B cell (primary cell): ENCODE measurements at regions not wholly inside any gene's neighbourhood (a gene's known extent, or its start where the extent isn't known, plus 50 kb on each side); places are given as distances from the start of the nearest gene placed in this dataset.

Experiments used
- ATAC-seq: fragments of 200-7000 bp; cut with Tn5 transposase; one replicate; pipeline ENCODE4 v1.10.0; 2021; ENCODE audit warnings: low read depth, mild to moderate bottlenecking, moderate number of reproducible peaks, moderate library complexity
- CTCF ChIA-PET: fragments of 350-600 bp; sonication (Branson Sonifier 250); formaldehyde crosslinking; loops from one replicate; lab custom pipeline; 2021; ENCODE audit warnings: antibody characterized with exemption, inconsistent platforms; lab: Charles Lee
- POLR2A ChIA-PET: fragments of 350-600 bp; sonication (Branson Sonifier 250); formaldehyde crosslinking; loops from one replicate; lab custom pipeline; 2021; ENCODE audit warnings: antibody characterized with exemption; lab: Charles Lee
- DNase-seq: peaks from one replicate; pipeline ENCODE4 v3.0.0; 2013
- H2AFZ ChIP-seq: 2 replicates; pipeline ENCODE4 v1.6.1; 2012; ENCODE audit warnings: mild to moderate bottlenecking, low read depth, low read length; ENCODE audit not compliant: insufficient read depth, poor library complexity, severe bottlenecking
- H3K27ac ChIP-seq, 2 donors: 1 replicate in 1 of 2; 2 replicates in 1 of 2; pipeline ENCODE4 v1.5.1; 2012 to 2013; ENCODE audit warnings: low read length in 2 of 2, mild to moderate bottlenecking in 2 of 2, moderate library complexity in 1 of 2
- H3K27me3 ChIP-seq, 4 experiments: fragments of 200-600 bp in 1 of 4; sonication (generic) in 1 of 4; replicated peaks in 1 of 4; 1 replicate in 2 of 4; 2 replicates in 2 of 4; pipeline versions ENCODE4 v1.6.1 to v1.7.0; 2013 to 2016; ENCODE audit warnings: low read length in 3 of 4, mild to moderate bottlenecking in 2 of 4, mixed read lengths in 1 of 4, moderate library complexity in 1 of 4; ENCODE audit not compliant: insufficient read depth in 4 of 4, control insufficient read depth in 3 of 4; ENCODE audit errors: control extremely low read depth in 1 of 4
- H3K36me3 ChIP-seq, 2 experiments: replicated peaks in 1 of 2; 1 replicate in 1 of 2; 2 replicates in 1 of 2; pipeline versions ENCODE4 v1.6.1 to v1.7.1; 2013; ENCODE audit warnings: low read length in 1 of 2; ENCODE audit not compliant: insufficient read depth in 2 of 2, control insufficient read depth in 1 of 2; ENCODE audit errors: control extremely low read depth in 1 of 2, extremely low read depth in 1 of 2
- H3K4me1 ChIP-seq, 2 donors: fragments of 200-600 bp in 1 of 2; sonication (generic) in 1 of 2; 1 replicate in 1 of 2; 2 replicates in 1 of 2; pipeline versions ENCODE4 v1.5.1 to v1.6.1; 2013 to 2017; ENCODE audit warnings: low read length in 2 of 2; ENCODE audit not compliant: control insufficient read depth in 2 of 2, insufficient read depth in 2 of 2
- H3K4me2 ChIP-seq: replicated peaks from 2 replicates; pipeline ENCODE3; 2012; ENCODE audit warnings: mild to moderate bottlenecking, low read depth, low read length; ENCODE audit not compliant: poor library complexity, severe bottlenecking
- H3K4me3 ChIP-seq, 5 experiments: fragments of 200-600 bp in 1 of 5; sonication (generic) in 1 of 5; 1 replicate in 3 of 5; 2 replicates in 2 of 5; pipeline versions ENCODE4 v1.5.1 to v1.7.0; 2011 to 2016; ENCODE audit warnings: low read length in 4 of 5, mild to moderate bottlenecking in 4 of 5, low read depth in 2 of 5, control low read depth in 1 of 5, moderate library complexity in 1 of 5; ENCODE audit not compliant: insufficient read depth in 1 of 5; ENCODE audit errors: control extremely low read depth in 1 of 5, extremely low read depth in 1 of 5
- H3K79me2 ChIP-seq: fragments of 200-600 bp; sonication (generic); one replicate; pipeline ENCODE4 v1.6.0; 2016; ENCODE audit warnings: low read length; ENCODE audit not compliant: control insufficient read depth, insufficient read depth
- H3K9ac ChIP-seq: fragments of 200-600 bp; sonication (generic); 2 replicates; pipeline ENCODE4 v1.6.1; 2017; ENCODE audit warnings: mild to moderate bottlenecking, low read length, moderate library complexity
- H3K9me3 ChIP-seq, 3 donors: one replicate each; pipeline versions ENCODE4 v1.6.1 to v1.7.1; 2013; ENCODE audit warnings: low read length in 2 of 3; ENCODE audit not compliant: control insufficient read depth in 2 of 3, insufficient read depth in 1 of 3; ENCODE audit errors: control extremely low read depth in 1 of 3
- H4K20me1 ChIP-seq: 2 replicates; pipeline ENCODE4 v1.6.0; 2012; ENCODE audit warnings: mild to moderate bottlenecking, low read length; ENCODE audit not compliant: insufficient read depth, control insufficient read depth, poor library complexity, severe bottlenecking
- H3K27ac Mint-ChIP-seq: one replicate; pipeline ENCODE4 v1.8.0; 2021; ENCODE audit warnings: mixed read lengths
- H3K27me3 Mint-ChIP-seq: one replicate; pipeline ENCODE4 v1.8.0; 2021; ENCODE audit warnings: mixed read lengths
- H3K4me1 Mint-ChIP-seq: one replicate; pipeline ENCODE4 v1.8.0; 2021; ENCODE audit warnings: mixed read lengths
- H3K4me3 Mint-ChIP-seq: one replicate; pipeline ENCODE4 v1.8.0; 2021; ENCODE audit warnings: mixed read lengths
- H3K9me3 Mint-ChIP-seq: one replicate; pipeline ENCODE4 v1.8.0; 2022; ENCODE audit warnings: mixed read lengths; ENCODE audit not compliant: insufficient read depth
- EZH2 ChIP-seq: IDR thresholded peaks from 2 replicates; pipeline ENCODE4 v1.6.1; 2012; ENCODE audit warnings: borderline replicate concordance, low read depth, mild to moderate bottlenecking, moderate library complexity, low read length; ENCODE audit not compliant: insufficient read depth, poor library complexity, severe bottlenecking
- WGBS: methylation state at CpG from one replicate; pipeline ENCODE4 v1.1.5; 2013; ENCODE audit warnings: missing lambda C conversion rate; ENCODE audit not compliant: insufficient coverage; 5-methylcytosine and 5-hydroxymethylcytosine counted together
- intact Hi-C: fragments of 100-400 bp; cut with micrococcal nuclease; formaldehyde crosslinking; loops from one replicate; pipeline ENCODE4 v1.10.0; 2022
- TF ChIP-seq, protein P1 (sequence below): fragments of 200-600 bp; IDR thresholded peaks from one replicate; pipeline ENCODE4 v1.8.0; 2022; ENCODE audit warnings: antibody characterized with exemption, mild to moderate bottlenecking

DNA sequence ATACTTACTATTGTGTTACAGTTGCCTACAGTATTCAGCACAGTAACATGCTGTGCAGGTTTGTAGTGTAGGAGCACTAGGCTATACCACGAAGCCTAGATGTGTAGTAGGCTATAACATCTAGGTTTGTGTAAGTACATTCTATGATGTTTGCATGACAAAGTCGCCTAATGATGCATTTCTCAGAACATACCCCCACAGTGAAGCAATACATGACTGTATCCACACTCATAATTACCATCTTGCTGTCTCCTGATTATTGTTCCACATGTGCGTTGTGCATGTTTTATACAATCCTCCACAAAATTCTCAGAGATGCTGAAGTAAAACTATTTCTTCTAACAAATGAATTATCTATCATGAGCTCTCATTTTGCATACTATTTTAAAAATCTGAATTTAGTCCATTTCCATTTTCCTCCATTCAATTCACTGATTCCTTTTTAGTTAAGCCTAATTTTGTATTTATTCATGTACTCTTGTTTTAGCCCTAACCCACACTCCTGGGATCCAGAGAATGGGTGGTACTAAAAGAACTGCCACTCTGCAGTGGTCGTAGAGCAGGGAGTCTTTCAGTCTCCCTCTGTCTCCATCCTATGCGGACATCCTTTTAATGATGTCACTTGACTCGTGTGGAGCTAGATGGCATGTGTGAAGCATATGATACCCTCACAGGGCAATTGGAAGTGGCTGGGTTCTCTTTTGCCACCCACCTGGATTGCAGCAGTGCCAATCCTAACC is 67.6 kb upstream of the CAV2 start:
- Histone ChIP-seq H3K9ac (no peak overlapping the region), H3K27me3 (no peaks in the 10 kb centered on the region), H3K4me1 (no peaks in the 10 kb centered on the region), H3K9me3 (no peaks in the 10 kb centered on the region), H4K20me1 (no peaks in the 10 kb centered on the region), H3K36me3 (no peaks in the 10 kb centered on the region), H3K4me2 (no peak overlapping the region), H3K79me2 (no peaks in the 10 kb centered on the region), H2AFZ (no peak overlapping the region), H3K27ac (no peak overlapping the region), H3K4me3 (no peak overlapping the region)
- Mint-ChIP-seq H3K27me3 (peaks cover 12% of the 10 kb centered on the region), H3K4me1 (no peaks in the 10 kb centered on the region), H3K9me3 (no peaks in the 10 kb centered on the region), H3K4me3 (no peak overlapping the region), H3K27ac (no peak overlapping the region)
- ATAC-seq (no peak), DNase-seq (no peak)
- CTCF ChIA-PET, result no interaction called here
- WGBS, result 100% methylated on average over 3 of the region's 6 CpGs
- intact Hi-C loops, result no loop called here
- TF ChIP-seq, protein P1, sequence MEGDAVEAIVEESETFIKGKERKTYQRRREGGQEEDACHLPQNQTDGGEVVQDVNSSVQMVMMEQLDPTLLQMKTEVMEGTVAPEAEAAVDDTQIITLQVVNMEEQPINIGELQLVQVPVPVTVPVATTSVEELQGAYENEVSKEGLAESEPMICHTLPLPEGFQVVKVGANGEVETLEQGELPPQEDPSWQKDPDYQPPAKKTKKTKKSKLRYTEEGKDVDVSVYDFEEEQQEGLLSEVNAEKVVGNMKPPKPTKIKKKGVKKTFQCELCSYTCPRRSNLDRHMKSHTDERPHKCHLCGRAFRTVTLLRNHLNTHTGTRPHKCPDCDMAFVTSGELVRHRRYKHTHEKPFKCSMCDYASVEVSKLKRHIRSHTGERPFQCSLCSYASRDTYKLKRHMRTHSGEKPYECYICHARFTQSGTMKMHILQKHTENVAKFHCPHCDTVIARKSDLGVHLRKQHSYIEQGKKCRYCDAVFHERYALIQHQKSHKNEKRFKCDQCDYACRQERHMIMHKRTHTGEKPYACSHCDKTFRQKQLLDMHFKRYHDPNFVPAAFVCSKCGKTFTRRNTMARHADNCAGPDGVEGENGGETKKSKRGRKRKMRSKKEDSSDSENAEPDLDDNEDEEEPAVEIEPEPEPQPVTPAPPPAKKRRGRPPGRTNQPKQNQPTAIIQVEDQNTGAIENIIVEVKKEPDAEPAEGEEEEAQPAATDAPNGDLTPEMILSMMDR, result no peak
- POLR2A ChIA-PET, result no interaction called here

DNA sequence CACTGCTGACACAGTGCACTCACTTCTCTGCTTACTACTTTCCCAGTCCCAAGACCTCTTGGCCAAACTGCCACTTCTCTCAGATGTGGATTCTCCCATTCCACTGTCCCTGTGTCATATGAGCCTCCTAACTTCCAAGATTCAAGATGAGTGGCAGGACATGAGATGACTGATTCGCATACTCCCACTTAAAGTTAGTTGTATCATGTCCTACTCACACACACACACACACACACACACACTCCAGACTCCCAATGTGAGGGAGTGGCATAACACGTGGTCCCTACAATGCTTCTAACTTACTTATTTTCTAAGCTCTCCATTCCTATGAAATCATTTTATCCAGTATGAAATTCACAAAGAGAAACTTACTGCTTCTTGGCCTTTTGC is 67.0 kb upstream of the CAV2 start:
- H3K9me3 ChIP-seq, result no peaks in the 10 kb centered on the region
- Mint-ChIP-seq H3K27ac (no peak overlapping the region), H3K4me1 (no peaks in the 10 kb centered on the region), H3K27me3 (peaks cover 17% of the 10 kb centered on the region), H3K9me3 (no peaks in the 10 kb centered on the region), H3K4me3 (no peak overlapping the region)
- CTCF ChIA-PET, result interaction anchor here (0.6 kb wide), 1 partner anchor 114 kb away, joined by 3 read pairs; no protein-coding TSS in a partner anchor
- ATAC-seq (no peak), DNase-seq (no peak)
- no peak overlapping the region for H3K9ac ChIP-seq
- no peaks in the 10 kb centered on the region for H4K20me1 ChIP-seq
- WGBS, result 92% methylated on average over 2 of the region's 2 CpGs
- no peaks in the 10 kb centered on the region for H3K79me2 ChIP-seq
- no peaks in the 10 kb centered on the region for H3K4me1 ChIP-seq
- no peaks in the 10 kb centered on the region for H3K27me3 ChIP-seq
- TF ChIP-seq EZH2, result no peak
- TF ChIP-seq, protein P1, result no peak
- intact Hi-C loops, result no loop called here
- H3K27ac ChIP-seq, result no peak overlapping the region
- H3K36me3 ChIP-seq, result no peaks in the 10 kb centered on the region
- no peak overlapping the region for H3K4me2 ChIP-seq
- H2AFZ ChIP-seq, result no peak overlapping the region
- POLR2A ChIA-PET, result no interaction called here
- H3K4me3 ChIP-seq, result no peak overlapping the region
